Progenitor cell of endocrine pancreas (in vitro differentiated cells): ENCODE measurements at regions not wholly inside any gene's neighbourhood (a gene's known extent, or its start where the extent isn't known, plus 50 kb on each side); places are given as distances from the start of the nearest gene placed in this dataset.

Source experiments
- DNase-seq: peaks from one replicate; pipeline ENCODE4 v3.0.0; 2021; ENCODE audit warnings: low spot score; ENCODE audit not compliant: unreplicated experiment
- H3K27ac Mint-ChIP-seq: 2 replicates; pipeline ENCODE4 v1.8.0; 2021; ENCODE audit warnings: mild to moderate bottlenecking, moderate library complexity, mixed read lengths
- H3K27me3 Mint-ChIP-seq: 2 replicates; pipeline ENCODE4 v1.8.0; 2021; ENCODE audit warnings: mixed read lengths
- H3K36me3 Mint-ChIP-seq: 2 replicates; pipeline ENCODE4 v1.8.0; 2022; ENCODE audit warnings: mixed read lengths; ENCODE audit not compliant: insufficient read depth
- H3K4me1 Mint-ChIP-seq: 2 replicates; pipeline ENCODE4 v1.8.0; 2021; ENCODE audit warnings: low read depth, mixed read lengths
- H3K4me3 Mint-ChIP-seq: 2 replicates; pipeline ENCODE4 v1.8.0; 2021; ENCODE audit warnings: low read depth, mild to moderate bottlenecking, moderate library complexity, mixed read lengths
- H3K9me3 Mint-ChIP-seq: 2 replicates; pipeline ENCODE4 v1.8.0; 2021; ENCODE audit warnings: low read depth, mixed read lengths
- CTCF ChIP-seq: fragments of 200-600 bp; sonication (generic); IDR thresholded peaks from one replicate; pipeline ENCODE4 v1.5.0; 2021; ENCODE audit warnings: antibody characterized with exemption, mild to moderate bottlenecking; ENCODE audit not compliant: unreplicated experiment

GRCh38 chr10:52662256-52662655 lies 110.3 kb downstream of the MBL2 start:
- no peak for TF ChIP-seq CTCF
- Mint-ChIP-seq H3K4me3 (no peak overlapping the region), H3K9me3 (peaks cover 4% of the 10 kb centered on the region), H3K27me3 (no peaks in the 10 kb centered on the region), H3K27ac (no peak overlapping the region), H3K4me1 (no peaks in the 10 kb centered on the region), H3K36me3 (no peaks in the 10 kb centered on the region)
- DNase-seq, result no peak

- DNase-seq, result no peak
- H3K27ac Mint-ChIP-seq, result no peak overlapping the region
- no peak overlapping the region for H3K4me3 Mint-ChIP-seq
- no peaks in the 10 kb centered on the region for H3K27me3 Mint-ChIP-seq
- H3K9me3 Mint-ChIP-seq, result peaks cover 6% of the 10 kb centered on the region
- no peaks in the 10 kb centered on the region for H3K4me1 Mint-ChIP-seq
- TF ChIP-seq CTCF, result no peak
- no peaks in the 10 kb centered on the region for H3K36me3 Mint-ChIP-seq
Measured at GRCh38 chr10:52663161-52663560, 109.4 kb downstream of the MBL2 start.

- no peaks in the 10 kb centered on the region for H3K27me3 Mint-ChIP-seq
- no peak for DNase-seq
- H3K36me3 Mint-ChIP-seq, result no peaks in the 10 kb centered on the region
- no peaks in the 10 kb centered on the region for H3K4me1 Mint-ChIP-seq
- peaks cover 6% of the 10 kb centered on the region for H3K9me3 Mint-ChIP-seq
- no peak overlapping the region for H3K27ac Mint-ChIP-seq
- no peak for TF ChIP-seq CTCF
- no peak overlapping the region for H3K4me3 Mint-ChIP-seq
Measured at GRCh38 chr10:52664629-52665028, 108.0 kb downstream of the MBL2 start.

- H3K4me1 Mint-ChIP-seq, result no peaks in the 10 kb centered on the region
- TF ChIP-seq CTCF, result no peak
- H3K27ac Mint-ChIP-seq, result no peak overlapping the region
- peaks cover 6% of the 10 kb centered on the region for H3K9me3 Mint-ChIP-seq
- H3K4me3 Mint-ChIP-seq, result no peak overlapping the region
- H3K36me3 Mint-ChIP-seq, result no peaks in the 10 kb centered on the region
- no peaks in the 10 kb centered on the region for H3K27me3 Mint-ChIP-seq
- no peak for DNase-seq
Measured at GRCh38 chr10:52665821-52666220, 106.8 kb downstream of the MBL2 start.

GRCh38 chr10:52666931-52667330 lies 105.7 kb downstream of the MBL2 start:
- DNase-seq, result no peak
- no peaks in the 10 kb centered on the region for H3K36me3 Mint-ChIP-seq
- H3K4me3 Mint-ChIP-seq, result no peak overlapping the region
- TF ChIP-seq CTCF, result no peak
- H3K9me3 Mint-ChIP-seq, result peaks cover 6% of the 10 kb centered on the region
- H3K4me1 Mint-ChIP-seq, result no peaks in the 10 kb centered on the region
- H3K27ac Mint-ChIP-seq, result no peak overlapping the region
- no peaks in the 10 kb centered on the region for H3K27me3 Mint-ChIP-seq

- H3K9me3 Mint-ChIP-seq, result peaks cover 6% of the 10 kb centered on the region
- H3K27me3 Mint-ChIP-seq, result no peaks in the 10 kb centered on the region
- H3K4me1 Mint-ChIP-seq, result no peaks in the 10 kb centered on the region
- H3K36me3 Mint-ChIP-seq, result no peaks in the 10 kb centered on the region
- no peak for TF ChIP-seq CTCF
- H3K4me3 Mint-ChIP-seq, result no peak overlapping the region
- no peak for DNase-seq
- H3K27ac Mint-ChIP-seq, result no peak overlapping the region
Measured at GRCh38 chr10:52668024-52668423, 104.6 kb downstream of the MBL2 start.
